K562 (cell line): ENCODE measurements at regions not wholly inside any gene's neighbourhood (a gene's known extent, or its start where the extent isn't known, plus 50 kb on each side); places are given as distances from the start of the nearest gene placed in this dataset.

Source experiments
- ATAC-seq: fragments of 200-7000 bp; cut with Tn5 transposase; 3 replicates; pipeline ENCODE4 v1.9.1; 2020; ENCODE audit warnings: moderate library complexity
- BruUV-seq: library from RNA; stranded (reverse); fragments of 400-500 nt; replicated peaks from 2 replicates; lab custom pipeline; 2021; lab: Mats Ljungman, UMichigan
- CTCF ChIA-PET: fragments of 300-600 bp; formaldehyde crosslinking; extraction: SDS; loops from one replicate; lab custom pipeline; 2021; ENCODE audit warnings: low intra/inter-chr PET ratio; lab: Yijun Ruan, JAX
- POLR2A ChIA-PET: fragments of 300-600, 350-650 bp; sonication (Branson Sonifier 250); formaldehyde crosslinking; extraction: SDS; loops from one replicate; lab custom pipeline; 2021; ENCODE audit warnings: antibody characterized with exemption, inconsistent platforms; lab: Yijun Ruan, JAX
- DNase-seq, 4 experiments: peaks; one replicate each; pipeline versions ENCODE4 v3.0.0 to v3.0.0-alpha.2; 2011 to 2018; ENCODE audit warnings: low spot score in 3 of 4, mixed read lengths in 3 of 4; ENCODE audit errors: extremely low read depth in 1 of 4
- FAIRE-seq: peaks from 2 replicates; lab custom pipeline; 2011; peaks lifted over from hg19 to GRCh38; lab: Jason Lieb, UNC
- H2AFZ ChIP-seq: 2 replicates; pipeline ENCODE4 v1.6.0; 2011; ENCODE audit warnings: low read depth, low read length, control low read depth, inconsistent platforms
- H3K27ac ChIP-seq: fragments of 200-600 bp; 3 replicates; pipeline ENCODE4 v1.8.0; 2011; ENCODE audit warnings: low read depth, mild to moderate bottlenecking, control low read depth, inconsistent platforms, low read length, moderate library complexity, mixed read lengths; ENCODE audit errors: extremely low read depth
- H3K27me3 ChIP-seq, 2 experiments: fragments of 300-600 bp in 1 of 2; 2 replicates in 1 of 2; 3 replicates in 1 of 2; pipeline versions ENCODE4 v1.6.0 to v1.8.0; 2011; ENCODE audit warnings: inconsistent platforms in 2 of 2, low read length in 2 of 2, mild to moderate bottlenecking in 1 of 2, mixed read lengths in 1 of 2, moderate library complexity in 1 of 2; ENCODE audit not compliant: control insufficient read depth in 2 of 2, insufficient read depth in 2 of 2
- H3K36me3 ChIP-seq: fragments of 300-600 bp; 3 replicates; pipeline ENCODE4 v1.8.0; 2011; ENCODE audit warnings: mild to moderate bottlenecking, low read length, inconsistent platforms; ENCODE audit not compliant: control insufficient read depth, insufficient read depth
- H3K4me1 ChIP-seq, 2 experiments: fragments of 200-600 bp in 1 of 2; replicated peaks in 1 of 2; 2 replicates in 1 of 2; 3 replicates in 1 of 2; pipeline versions ENCODE4 v1.5.1 to v1.8.0; 2011; ENCODE audit warnings: inconsistent platforms in 2 of 2, low read length in 2 of 2, mild to moderate bottlenecking in 1 of 2, mixed read lengths in 1 of 2, moderate library complexity in 1 of 2; ENCODE audit not compliant: control insufficient read depth in 2 of 2, insufficient read depth in 2 of 2
- H3K4me2 ChIP-seq: 2 replicates; pipeline ENCODE4 v1.6.1; 2011; ENCODE audit warnings: low read length, control low read depth, inconsistent platforms, mixed read lengths; ENCODE audit not compliant: insufficient read depth
- H3K4me3 ChIP-seq: fragments of 200-600 bp; sonication (generic), shearing (Covaris generic); 2 replicates; pipeline ENCODE4 v1.5.1; 2016; ENCODE audit warnings: control low read depth, inconsistent platforms
- H3K79me2 ChIP-seq: fragments of 200-600 bp; 3 replicates; pipeline ENCODE4 v1.8.0; 2011; ENCODE audit warnings: low read length, inconsistent platforms; ENCODE audit not compliant: control insufficient read depth, insufficient read depth
- H3K9ac ChIP-seq, 2 experiments: 2 replicates each; pipeline versions ENCODE4 v1.6.0 to v1.6.1; 2011; ENCODE audit warnings: low read depth in 2 of 2, low read length in 2 of 2, control low read depth in 1 of 2, inconsistent platforms in 1 of 2, mild to moderate bottlenecking in 1 of 2, mixed read lengths in 1 of 2; ENCODE audit not compliant: insufficient read depth in 1 of 2
- H3K9me1 ChIP-seq: one replicate; pipeline ENCODE4 v1.6.0; 2011; ENCODE audit warnings: inconsistent platforms, mild to moderate bottlenecking, low read length, moderate library complexity; ENCODE audit not compliant: control insufficient read depth, insufficient read depth
- H3K9me3 ChIP-seq: replicated peaks from 2 replicates; pipeline ENCODE4 v1.5.1; 2011; ENCODE audit warnings: low read depth, low read length, inconsistent platforms; ENCODE audit not compliant: control insufficient read depth, insufficient read depth
- H4K20me1 ChIP-seq: replicated peaks from 2 replicates; pipeline ENCODE4 v1.6.1; 2011; ENCODE audit warnings: low read length, inconsistent platforms, mixed read lengths; ENCODE audit not compliant: control insufficient read depth, insufficient read depth
- ARHGAP35 ChIP-seq: fragments of 450-650 bp; IDR thresholded peaks from 2 replicates; pipeline ENCODE4 v1.6.1; 2018; ENCODE audit not compliant: partially characterized antibody
- ATF1 ChIP-seq, 2 experiments: fragments of 450-650 bp in 1 of 2; IDR thresholded peaks; 2 replicates each; pipeline ENCODE4 v1.6.1; 2016; ENCODE audit warnings: missing compliant biosample characterization in 1 of 2, missing genetic modification characterization in 1 of 2
- CC2D1A ChIP-seq: fragments of 450-650 bp; IDR thresholded peaks from 2 replicates; pipeline ENCODE4 v1.6.1; 2017; ENCODE audit warnings: mild to moderate bottlenecking
- CHD2 ChIP-seq: IDR thresholded peaks from 2 replicates; pipeline ENCODE4 v1.6.1; 2011; ENCODE audit warnings: low read depth, low read length
- FOXP1 ChIP-seq: sonication (generic); formaldehyde crosslinking; IDR thresholded peaks from 2 replicates; pipeline ENCODE4 v1.8.0; 2022; ENCODE audit warnings: mild to moderate bottlenecking, missing genetic modification reagents
- HNRNPUL1 ChIP-seq: fragments of 200-400 bp; formaldehyde crosslinking; IDR thresholded peaks from 2 replicates; pipeline ENCODE4 v1.6.1; 2017; ENCODE audit warnings: low read length
- MXI1 ChIP-seq: IDR thresholded peaks from 2 replicates; pipeline ENCODE4 v1.6.1; 2011; ENCODE audit warnings: low read depth, mild to moderate bottlenecking, improper control_type of control experiment, low read length
- POLR3A ChIP-seq: IDR thresholded peaks from 2 replicates; pipeline ENCODE4 v1.6.1; 2011; ENCODE audit warnings: borderline replicate concordance, mild to moderate bottlenecking, moderate library complexity; ENCODE audit not compliant: insufficient read length, insufficient read depth; ENCODE audit errors: extremely low read depth
- SMAD2 ChIP-seq: fragments of 150-350 bp; IDR thresholded peaks from 2 replicates; pipeline ENCODE4 v1.6.1; 2014; ENCODE audit warnings: low read depth, mild to moderate bottlenecking, low read length
- TAF9B ChIP-seq: fragments of 450-650 bp; IDR thresholded peaks from 2 replicates; pipeline ENCODE4 v1.6.1; 2018; ENCODE audit warnings: mild to moderate bottlenecking; ENCODE audit not compliant: partially characterized antibody
- TBP ChIP-seq: optimal IDR thresholded peaks from 2 replicates; pipeline ENCODE3; 2011; ENCODE audit warnings: low read depth, low read length, improper control_type of control experiment
- ZNF224 ChIP-seq: sonication (generic); formaldehyde crosslinking; IDR thresholded peaks from 2 replicates; pipeline ENCODE4 v1.8.0; 2022; ENCODE audit warnings: mild to moderate bottlenecking, missing genetic modification reagents
- WGBS: fragments of 100-300 bp; shearing (Covaris generic); methylation state at CpG from one replicate; pipeline ENCODE4 v1.1.6; 2016; ENCODE audit warnings: low coverage, mixed read lengths; ENCODE audit not compliant: insufficient coverage; ENCODE audit errors: missing lambda C conversion rate; 5-methylcytosine and 5-hydroxymethylcytosine counted together
- in situ Hi-C: fragments of 300-500 bp; cut with MboI; formaldehyde crosslinking; loops from 4 replicates; pipeline ENCODE4 v1.15.0; 2018; ENCODE audit warnings: inconsistent platforms, mixed read lengths
- intact Hi-C: fragments of 100-400 bp; cut with micrococcal nuclease; formaldehyde crosslinking; loops from 2 replicates; pipeline ENCODE4 v1.14.2; 2022
- TF ChIP-seq, protein P1 (sequence below): fragments of 200-800 bp; sonication (Bioruptor generic); IDR thresholded peaks from 2 replicates; pipeline ENCODE4 v1.6.1; 2016; ENCODE audit warnings: missing genetic modification characterization, missing compliant biosample characterization
- TF ChIP-seq, protein P2 (sequence below): fragments of 450-650 bp; IDR thresholded peaks from 2 replicates; pipeline ENCODE4 v1.6.1; 2017; ENCODE audit warnings: mild to moderate bottlenecking, moderate library complexity

GRCh38 chr3:173301647-173302046 lies 95.9 kb upstream of the NLGN1 start:
- Histone ChIP-seq H3K4me2 (no peak overlapping the region), H4K20me1 (no peaks in the 10 kb centered on the region), H3K27ac (no peak overlapping the region), H3K4me3 (no peak overlapping the region), H3K9me1 (no peaks in the 10 kb centered on the region), H3K79me2 (no peaks in the 10 kb centered on the region), H3K27me3 (no peaks in the 10 kb centered on the region), H3K4me1 (no peaks in the 10 kb centered on the region), H3K36me3 (no peaks in the 10 kb centered on the region), H3K9me3 (no peaks in the 10 kb centered on the region), H2AFZ (no peak overlapping the region), H3K9ac (no peak overlapping the region)
- in situ Hi-C loops (no loop called here), intact Hi-C loops (no loop called here)
- no TSS peak for BruUV-seq
- ChIA-PET POLR2A (no interaction called here), CTCF (no interaction called here)
- no peak for TF ChIP-seq MXI1
- no peak for TF ChIP-seq POLR3A
- no peak for TF ChIP-seq CHD2
- no peak for TF ChIP-seq FOXP1 (CRISPR knock-in tag)
- TF ChIP-seq, protein P1, sequence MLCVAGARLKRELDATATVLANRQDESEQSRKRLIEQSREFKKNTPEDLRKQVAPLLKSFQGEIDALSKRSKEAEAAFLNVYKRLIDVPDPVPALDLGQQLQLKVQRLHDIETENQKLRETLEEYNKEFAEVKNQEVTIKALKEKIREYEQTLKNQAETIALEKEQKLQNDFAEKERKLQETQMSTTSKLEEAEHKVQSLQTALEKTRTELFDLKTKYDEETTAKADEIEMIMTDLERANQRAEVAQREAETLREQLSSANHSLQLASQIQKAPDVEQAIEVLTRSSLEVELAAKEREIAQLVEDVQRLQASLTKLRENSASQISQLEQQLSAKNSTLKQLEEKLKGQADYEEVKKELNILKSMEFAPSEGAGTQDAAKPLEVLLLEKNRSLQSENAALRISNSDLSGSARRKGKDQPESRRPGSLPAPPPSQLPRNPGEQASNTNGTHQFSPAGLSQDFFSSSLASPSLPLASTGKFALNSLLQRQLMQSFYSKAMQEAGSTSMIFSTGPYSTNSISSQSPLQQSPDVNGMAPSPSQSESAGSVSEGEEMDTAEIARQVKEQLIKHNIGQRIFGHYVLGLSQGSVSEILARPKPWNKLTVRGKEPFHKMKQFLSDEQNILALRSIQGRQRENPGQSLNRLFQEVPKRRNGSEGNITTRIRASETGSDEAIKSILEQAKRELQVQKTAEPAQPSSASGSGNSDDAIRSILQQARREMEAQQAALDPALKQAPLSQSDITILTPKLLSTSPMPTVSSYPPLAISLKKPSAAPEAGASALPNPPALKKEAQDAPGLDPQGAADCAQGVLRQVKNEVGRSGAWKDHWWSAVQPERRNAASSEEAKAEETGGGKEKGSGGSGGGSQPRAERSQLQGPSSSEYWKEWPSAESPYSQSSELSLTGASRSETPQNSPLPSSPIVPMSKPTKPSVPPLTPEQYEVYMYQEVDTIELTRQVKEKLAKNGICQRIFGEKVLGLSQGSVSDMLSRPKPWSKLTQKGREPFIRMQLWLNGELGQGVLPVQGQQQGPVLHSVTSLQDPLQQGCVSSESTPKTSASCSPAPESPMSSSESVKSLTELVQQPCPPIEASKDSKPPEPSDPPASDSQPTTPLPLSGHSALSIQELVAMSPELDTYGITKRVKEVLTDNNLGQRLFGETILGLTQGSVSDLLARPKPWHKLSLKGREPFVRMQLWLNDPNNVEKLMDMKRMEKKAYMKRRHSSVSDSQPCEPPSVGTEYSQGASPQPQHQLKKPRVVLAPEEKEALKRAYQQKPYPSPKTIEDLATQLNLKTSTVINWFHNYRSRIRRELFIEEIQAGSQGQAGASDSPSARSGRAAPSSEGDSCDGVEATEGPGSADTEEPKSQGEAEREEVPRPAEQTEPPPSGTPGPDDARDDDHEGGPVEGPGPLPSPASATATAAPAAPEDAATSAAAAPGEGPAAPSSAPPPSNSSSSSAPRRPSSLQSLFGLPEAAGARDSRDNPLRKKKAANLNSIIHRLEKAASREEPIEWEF = no peak
- TF ChIP-seq TAF9B = no peak
- TF ChIP-seq, protein P2, sequence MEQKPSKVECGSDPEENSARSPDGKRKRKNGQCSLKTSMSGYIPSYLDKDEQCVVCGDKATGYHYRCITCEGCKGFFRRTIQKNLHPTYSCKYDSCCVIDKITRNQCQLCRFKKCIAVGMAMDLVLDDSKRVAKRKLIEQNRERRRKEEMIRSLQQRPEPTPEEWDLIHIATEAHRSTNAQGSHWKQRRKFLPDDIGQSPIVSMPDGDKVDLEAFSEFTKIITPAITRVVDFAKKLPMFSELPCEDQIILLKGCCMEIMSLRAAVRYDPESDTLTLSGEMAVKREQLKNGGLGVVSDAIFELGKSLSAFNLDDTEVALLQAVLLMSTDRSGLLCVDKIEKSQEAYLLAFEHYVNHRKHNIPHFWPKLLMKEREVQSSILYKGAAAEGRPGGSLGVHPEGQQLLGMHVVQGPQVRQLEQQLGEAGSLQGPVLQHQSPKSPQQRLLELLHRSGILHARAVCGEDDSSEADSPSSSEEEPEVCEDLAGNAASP = no peak
- no peak for TF ChIP-seq ATF1 (CRISPR knock-in tag; IDR thresholded peaks at IDR 0.05)
- no peak for TF ChIP-seq ATF1 (tag; IDR thresholded peaks at IDR 0.05)
- TF ChIP-seq ARHGAP35 = no peak
- no peak for TF ChIP-seq CC2D1A
- no peak for TF ChIP-seq HNRNPUL1
- TF ChIP-seq TBP = no peak
- no peak for TF ChIP-seq ZNF224 (CRISPR knock-in tag)
- TF ChIP-seq SMAD2 = no peak
- FAIRE-seq (no peak), DNase-seq (no peak), ATAC-seq (no peak)
- WGBS = 2% methylated on average over 5 of the region's 5 CpGs
